HG02610 (cell line): ENCODE measurements at regions not wholly inside any gene's neighbourhood (a gene's known extent, or its start where the extent isn't known, plus 50 kb on each side); places are given as distances from the start of the nearest gene placed in this dataset.
A peak's percentile ranks its signal among the peaks of the same experiment; 100 is the strongest.
"Not testable (repeated sequence)": the region's sequence is repeated elsewhere in the genome, so short reads cannot be mapped to it uniquely, and the experiment has no call there.

ENCODE experiments used
- ATAC-seq: cut with Tn5 transposase; IDR thresholded peaks from one replicate; pipeline ENCODE4 v1.9.1; 2021; ENCODE audit warnings: mild to moderate bottlenecking, moderate library complexity; ENCODE audit not compliant: unreplicated experiment

DNA sequence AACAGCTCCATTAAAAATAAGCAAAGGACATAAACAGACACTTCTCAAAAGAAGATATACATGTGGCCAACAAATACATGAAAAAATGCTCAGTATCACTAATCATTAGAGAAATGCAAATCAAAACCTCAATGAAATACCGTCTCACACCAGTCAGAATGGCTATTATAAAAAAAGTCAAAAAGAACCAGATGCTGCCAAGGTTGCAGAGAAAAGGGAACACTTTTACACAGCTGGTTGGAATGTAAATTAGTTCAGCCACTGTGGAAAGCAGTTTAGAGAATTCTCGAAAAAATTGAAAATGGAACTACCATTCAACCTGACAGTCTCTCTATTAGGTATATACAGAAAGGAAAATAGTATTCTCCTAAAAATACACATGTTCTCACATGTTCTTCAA is 102.4 kb upstream of the FIBIN start:
- no peak for ATAC-seq

DNA sequence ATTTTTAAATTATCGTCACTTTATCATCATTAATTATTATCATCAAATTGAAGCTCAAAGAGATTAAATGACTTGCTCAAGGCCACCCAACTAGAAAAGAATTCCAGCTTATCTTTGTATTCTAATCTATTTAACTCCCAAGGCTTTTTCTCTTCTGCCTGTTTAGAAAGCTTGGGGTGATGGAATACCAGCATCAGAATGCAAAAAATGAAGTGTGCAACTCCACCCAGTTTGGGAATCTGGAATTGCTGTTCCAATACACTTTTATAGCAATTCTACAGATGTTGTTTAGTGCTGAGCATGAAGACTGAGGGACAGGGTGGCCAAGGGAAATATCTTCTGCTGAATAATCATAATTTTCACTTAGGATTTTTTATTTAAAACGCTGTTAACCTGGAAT is 97.2 kb upstream of the FIBIN start:
- ATAC-seq = no peak

DNA sequence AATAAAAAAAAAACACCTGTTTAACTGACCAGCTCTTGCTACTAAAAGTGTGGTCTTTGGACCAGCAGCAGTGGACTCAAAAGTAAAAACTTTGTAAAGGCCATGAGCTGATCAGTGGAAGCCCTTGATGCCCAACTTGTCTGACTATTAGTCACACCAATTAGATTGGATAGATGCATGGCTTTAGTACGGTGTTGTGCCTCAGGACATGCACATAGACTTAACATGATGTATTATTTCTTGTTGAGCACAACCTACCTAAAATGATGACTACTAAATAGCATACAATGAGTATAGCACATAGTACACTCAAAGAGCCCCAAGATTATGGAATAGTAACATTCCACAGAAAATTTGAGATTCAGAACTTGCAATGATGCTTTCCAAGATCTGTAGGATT is 95.1 kb upstream of the FIBIN start:
- ATAC-seq = no peak

DNA sequence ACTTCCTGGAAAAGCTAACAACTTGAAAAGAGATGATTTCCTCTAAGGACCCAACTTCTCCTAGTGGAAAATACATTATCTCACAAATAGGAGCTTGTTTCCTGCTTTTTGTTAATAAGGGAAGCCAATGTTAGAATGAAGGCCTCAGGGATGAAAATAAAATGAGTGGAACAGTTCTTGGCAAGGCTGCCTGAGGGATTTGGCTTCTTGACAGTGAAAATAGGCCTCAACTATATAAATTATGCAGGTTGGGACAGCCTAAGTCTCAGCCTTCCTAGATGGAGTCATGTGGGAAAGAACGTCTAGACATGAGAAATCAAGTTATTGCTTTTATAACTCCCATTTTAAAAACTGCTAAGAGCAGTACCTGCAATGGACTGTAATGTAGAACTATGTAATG is 92.8 kb upstream of the FIBIN start:
- no peak for ATAC-seq

DNA sequence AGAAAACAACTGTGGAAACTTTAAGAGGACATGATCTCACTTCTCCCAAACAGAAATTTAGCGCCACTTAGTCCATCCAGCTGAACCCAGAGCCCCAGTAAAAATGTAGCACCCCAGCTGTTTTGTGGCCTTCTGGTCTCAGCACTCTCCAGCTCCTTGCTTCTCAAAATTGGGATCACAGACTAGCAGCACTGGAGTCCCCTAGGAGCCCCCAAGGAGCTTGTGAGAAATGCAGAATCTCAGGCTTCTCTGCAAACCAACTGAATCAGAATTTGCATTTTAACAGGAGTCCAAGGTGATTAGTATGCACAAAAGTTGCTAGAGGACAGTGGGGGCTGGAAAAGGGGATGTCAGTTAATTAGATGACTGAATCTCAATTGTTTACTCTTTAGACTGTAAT is 89.8 kb upstream of the FIBIN start:
- ATAC-seq = no peak

DNA sequence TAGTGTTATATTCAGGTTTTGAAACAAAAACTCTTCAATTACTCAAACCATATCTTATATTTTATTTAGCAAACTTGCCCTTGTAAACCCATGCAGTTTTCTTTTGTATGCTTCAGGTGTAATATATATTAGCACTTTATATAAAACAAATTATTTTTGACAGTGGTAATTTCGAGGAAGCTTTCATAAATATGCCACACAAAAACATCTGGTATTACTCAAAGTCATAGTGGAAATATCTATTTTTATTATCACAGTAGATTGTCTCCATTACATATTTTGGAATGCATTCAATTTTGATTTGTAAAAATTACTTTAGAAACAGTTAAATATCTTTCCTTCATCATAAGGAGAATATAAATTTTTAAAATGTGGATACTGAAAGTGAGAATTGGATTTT is 89.1 kb upstream of the FIBIN start:
- ATAC-seq = no peak

DNA sequence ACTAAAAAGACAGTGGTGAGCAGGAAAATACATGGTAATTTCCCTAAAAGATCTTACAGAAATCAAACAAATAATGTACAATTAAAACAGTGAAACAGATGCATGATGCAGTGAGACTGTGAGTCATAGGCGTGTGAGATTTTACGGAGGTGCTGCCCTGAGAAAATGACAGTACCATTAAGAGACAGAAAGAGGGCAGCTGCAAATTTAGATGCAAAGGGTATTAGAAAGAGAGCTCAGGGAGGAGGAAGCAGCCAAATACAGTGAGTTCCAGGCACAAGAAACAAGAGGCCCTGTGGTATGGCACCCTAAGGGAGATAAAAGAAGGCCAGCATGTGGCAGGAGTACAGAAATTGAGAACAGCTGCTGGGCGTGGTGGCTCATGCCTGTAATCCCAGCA is 88.5 kb upstream of the FIBIN start:
- ATAC-seq = no peak

DNA sequence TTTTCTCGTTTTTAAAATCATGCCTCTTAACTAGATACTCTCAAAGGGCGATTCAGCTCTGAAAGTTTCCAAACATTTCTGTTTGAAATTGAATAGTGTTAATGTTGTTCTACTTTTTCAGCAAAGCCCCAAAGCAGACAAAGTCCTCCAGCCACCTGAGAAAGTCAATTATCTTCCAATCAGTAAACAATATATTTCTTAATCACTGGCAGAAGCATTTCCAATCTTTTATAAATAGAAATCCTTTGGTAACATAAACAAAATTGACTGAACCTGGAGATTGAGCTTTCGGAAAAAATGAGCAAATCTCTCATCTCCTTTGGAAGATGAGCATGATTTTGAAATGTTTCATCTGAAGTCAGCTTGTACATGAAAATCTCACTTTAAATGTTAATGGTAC is 84.4 kb upstream of the FIBIN start:
- ATAC-seq = no peak

DNA sequence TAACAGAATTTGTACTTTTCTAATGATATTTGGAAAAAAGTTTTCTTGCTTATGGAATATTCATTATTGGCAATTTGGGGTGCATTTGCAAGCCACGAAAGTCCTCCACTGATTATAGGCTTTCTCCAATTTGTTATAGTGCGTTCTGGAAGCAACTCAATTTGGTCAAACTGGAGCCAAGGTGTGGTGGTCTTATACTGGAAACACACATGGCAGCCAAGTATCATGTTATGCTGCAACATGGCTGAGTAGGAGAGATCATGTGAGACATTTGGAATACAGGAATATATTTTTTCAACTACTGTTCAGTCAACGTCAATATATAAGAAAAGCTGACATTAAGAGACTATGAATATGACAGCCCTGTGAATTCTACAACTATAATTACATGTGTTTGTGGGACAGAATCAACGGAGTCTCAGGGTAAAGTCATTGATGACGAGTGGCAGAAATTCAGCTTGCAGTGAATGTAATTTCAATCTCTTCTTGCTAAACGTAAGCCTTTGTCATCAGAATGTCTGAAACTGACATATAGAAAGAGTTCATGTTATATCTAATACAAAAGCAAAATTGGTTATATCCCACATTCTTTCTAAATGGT is 83.8 kb upstream of the FIBIN start:
- no peak for ATAC-seq

DNA sequence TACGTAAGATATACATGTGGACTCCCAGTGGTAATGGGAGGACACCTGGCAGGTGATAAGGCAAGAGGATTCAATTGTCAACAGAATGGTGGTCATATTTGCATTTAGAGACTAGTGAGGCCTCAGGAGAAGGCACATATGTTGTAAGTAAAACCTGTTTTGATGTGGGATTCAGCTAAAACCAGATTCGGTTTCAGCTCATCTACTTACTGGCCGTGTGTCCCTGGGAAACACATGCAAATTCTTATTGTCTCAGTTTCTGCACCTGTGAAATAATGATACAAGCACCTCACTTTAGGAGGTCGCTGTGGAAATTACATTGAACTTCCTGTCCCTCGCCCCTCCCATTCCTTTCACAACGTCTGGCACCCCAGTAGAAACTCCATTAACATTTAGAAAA is 78.9 kb upstream of the FIBIN start:
- peak; percentile 84 for ATAC-seq

DNA sequence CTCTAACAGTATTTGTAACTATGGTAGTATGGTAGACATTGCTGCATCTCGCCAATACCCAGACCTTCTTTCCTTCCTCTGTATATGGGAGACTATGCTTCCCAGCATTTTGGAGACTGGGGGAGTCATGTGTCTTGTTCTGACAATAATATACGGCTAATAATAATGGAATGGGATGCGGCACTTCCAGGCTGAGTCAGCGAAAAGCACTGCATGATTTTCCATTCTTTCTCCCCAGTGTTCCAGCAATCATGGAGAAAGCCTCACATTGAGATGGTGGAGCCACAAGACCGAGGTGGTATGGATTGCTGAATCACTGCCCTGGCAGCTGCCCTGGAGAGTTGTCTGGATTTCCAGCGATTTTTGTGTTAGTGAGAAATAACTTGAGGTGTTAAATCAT is 77.1 kb upstream of the FIBIN start:
- no peak for ATAC-seq

DNA sequence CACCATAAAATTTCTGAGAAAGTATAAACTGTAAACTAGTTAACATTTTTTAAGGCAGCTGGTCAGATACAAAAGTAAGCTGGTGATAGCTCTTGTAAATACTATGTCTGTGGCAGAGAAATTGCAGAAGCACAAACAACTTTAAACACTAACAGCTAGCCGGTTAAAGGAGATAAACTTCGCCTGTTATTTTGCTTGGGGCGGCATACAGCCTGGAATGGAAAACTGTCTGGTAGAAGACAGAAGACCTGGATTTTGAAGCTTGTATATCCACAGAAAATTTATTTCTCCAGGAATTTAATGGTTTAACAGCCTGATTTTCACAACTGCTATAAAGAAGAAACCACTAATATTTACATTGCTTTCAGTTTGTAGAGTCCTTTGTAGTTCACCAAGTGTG is 65.3 kb upstream of the FIBIN start:
- ATAC-seq = no peak

DNA sequence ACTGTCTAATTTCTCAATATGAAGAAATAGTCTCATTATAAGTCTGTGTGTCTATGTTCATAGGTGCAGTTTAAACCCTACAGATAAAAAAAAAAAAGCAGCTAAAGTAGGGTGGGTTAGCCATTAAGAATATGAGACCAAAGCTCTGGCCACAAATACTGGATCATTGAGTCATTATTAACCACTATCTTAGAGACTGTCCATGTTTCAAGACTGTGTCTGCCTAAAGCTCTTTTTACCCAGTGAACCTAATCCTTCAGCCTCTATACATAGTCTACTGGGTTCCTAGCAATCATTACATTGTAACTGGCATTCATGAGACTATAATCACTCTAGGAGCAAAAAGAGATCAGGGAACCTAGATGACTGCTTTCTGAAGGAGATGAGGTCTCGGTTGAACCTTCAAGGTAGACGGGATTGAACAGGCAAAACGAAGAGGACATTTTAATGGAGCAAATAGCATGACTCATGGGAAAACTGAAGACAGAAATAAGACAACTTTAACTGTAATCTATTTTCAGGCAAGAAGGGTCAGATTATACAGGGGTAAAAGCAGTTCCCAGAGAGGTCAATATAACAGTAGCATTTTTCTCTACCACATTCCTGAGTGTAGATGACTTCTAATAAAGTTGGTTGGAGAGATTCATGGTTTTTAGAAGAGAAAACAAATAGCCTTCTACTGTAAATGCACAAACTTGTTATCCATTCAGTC is 64.0 kb upstream of the FIBIN start:
- no peak for ATAC-seq

DNA sequence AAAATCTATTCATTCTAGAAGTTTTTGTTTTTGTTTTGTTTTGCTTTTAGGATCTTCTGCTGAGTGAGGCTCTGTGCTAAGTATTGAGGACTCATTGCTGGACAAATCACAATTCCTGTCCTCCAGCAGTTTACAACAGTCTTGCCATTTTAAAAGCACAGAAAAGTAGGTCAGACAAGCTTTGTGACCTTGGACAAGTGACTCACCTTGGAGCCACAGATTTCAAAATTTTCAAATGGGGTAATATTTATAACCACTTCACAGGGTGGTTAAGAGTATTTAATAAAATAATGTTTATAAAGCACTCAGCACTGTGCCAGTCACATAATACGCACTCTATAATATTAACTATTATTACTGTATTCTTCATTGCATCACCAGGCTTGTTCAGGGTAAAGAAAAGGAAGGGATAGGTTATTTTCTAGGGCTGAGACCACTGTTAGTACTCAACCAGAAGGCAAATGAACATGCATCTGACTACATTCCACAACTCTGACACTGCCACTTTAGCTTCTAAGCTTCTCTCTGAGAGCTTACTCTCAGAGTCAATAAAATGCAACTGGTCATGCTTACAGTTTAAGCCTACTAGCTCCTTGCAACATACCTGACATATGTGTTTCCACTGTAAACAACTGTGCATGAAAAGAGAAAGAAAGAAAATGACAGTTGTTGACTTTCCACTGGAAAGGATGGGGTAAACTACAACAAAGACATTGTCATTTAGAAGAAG is 63.2 kb upstream of the FIBIN start:
- ATAC-seq = no peak

DNA sequence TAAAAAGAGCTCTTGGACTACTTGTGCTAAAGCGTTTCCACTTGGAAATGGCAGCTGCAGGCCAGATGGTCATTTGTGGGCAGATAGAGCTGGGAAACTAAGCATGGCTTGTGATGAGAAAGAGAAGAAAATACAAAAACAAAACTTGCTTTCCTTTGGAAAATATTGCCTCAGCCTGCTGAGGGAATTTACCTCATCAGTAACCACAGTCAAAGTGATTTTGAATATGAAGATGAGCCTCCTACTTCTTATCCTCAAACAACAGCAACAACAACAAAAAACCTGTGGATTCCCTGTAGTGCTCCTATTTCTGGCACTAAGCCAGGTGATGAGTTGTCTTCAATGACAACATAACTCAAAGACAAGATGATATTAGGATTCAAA is 62.7 kb upstream of the FIBIN start:
- ATAC-seq = no peak

DNA sequence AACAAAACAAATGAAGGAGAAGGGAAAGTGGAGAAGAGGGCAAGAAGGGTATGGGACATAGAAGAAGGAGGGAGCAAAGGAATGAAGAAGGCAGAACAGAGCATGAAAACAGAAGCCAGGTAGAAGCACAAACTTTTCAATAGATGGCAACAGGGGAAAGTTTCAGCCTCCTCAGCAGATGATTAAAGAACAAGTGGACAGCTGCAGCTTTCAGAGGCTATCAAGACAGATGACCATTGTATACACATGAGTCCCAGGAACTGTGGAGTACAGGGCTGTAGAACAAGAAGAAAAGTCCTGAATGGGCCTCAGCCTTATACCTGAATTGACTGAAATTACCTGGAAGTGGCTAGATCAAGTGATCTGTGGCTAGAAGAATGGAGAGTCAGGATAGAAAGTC is 62.0 kb upstream of the FIBIN start:
- ATAC-seq = no peak

DNA sequence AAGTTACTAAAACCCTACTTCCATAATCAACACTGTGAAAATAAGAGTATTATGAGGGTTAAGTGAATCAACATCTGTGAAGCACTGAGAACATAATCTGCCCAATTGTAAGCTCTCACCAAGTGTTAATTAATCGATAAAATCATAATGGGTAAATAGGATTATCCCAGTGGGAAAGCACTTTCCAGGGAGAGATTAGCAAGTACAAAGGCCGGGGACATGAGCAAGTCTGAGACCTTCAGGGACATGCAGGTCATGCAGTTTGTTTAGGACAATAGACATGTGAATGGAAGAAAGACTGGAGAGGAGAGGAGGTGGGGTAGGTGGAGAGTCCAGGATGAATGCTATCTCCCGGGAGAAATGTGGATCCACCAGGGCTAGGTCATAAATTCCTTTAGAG is 57.8 kb upstream of the FIBIN start:
- ATAC-seq = no peak

DNA sequence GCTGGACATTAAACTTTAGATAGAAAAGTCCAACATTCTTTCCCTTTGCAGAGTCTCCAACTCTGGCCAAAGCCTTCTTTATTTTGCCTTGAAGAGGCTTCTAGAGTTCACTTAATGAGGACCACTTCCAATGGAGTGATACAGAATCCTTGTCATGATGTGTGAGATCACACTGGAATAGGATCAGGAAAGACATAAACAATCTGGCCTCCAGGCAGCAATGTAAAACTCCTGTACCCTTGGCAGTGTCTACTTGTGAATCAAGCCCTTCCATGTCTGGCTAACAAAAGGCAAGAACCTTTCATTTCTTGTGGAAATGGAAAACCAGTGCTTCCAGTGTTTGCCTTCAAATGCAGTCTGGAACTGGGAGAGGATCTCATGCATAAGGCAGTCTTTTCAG is 56.5 kb upstream of the FIBIN start:
- ATAC-seq = no peak

DNA sequence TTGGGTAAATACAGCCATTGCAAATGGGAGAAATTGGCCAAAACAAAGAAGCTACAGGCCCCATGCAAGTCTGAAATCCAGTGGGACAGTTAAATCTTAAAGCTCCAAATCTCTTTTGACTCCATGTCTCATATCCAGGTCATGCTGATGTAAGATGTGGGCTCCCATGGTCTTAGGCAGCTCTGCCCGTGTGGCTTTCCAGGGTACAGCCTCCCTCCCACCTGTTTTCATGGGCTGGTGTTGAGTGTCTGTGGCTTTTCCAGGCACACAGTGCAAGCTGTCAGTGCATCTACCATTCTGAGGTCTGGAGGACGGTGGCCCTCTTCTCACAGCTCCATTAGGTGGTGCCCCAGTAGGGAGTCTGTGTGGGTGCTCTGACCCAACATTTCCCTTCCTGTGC is 53.4 kb upstream of the FIBIN start:
- ATAC-seq = not testable (repeated sequence)

DNA sequence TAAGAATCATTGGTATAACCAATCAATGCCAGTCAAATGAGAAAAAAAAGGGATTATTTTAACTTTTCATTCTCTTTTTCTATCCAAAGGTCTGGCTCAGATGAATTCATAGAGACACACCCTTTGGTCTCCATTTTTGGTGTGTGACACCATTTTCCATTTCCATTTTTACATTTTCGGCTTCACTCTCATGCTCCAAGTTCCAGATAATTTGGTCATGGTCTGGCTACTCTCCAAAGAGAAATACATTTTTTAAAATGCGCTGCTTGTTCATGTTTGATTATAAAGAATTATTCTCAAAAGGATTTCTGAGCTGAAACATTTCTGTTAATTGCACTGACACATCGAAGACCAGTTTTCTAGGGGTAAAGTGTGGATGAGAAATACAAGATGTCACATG is 51.6 kb upstream of the FIBIN start:
- ATAC-seq = no peak

DNA sequence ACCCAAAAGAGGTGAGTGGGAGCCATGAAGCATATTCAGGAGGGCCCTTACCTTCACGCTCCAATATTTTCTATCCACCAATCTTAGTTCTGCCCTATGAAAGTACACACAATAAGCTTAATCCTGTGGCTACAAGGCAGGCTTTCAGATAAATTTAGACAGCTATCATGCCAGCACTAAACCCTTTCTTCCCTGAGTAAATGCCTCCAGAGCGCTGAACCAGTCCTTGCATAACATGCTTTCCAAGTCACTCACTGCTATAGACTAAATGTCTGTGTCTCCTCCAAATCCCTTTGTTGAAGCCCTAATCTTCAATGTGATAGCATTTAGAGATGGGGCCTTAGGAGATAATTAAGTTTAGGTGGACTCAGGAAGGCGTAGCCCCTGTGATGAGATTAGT is 50.3 kb upstream of the FIBIN start:
- no peak for ATAC-seq
